ENCODE measurements at regions not wholly inside any gene's neighbourhood (a gene's known extent, or its start where the extent isn't known, plus 50 kb on each side); places are given as distances from the start of the nearest gene placed in this dataset.

GRCh38 chr2:59047373-59047995, 806.4 kb upstream of the FANCL start:
- TF ChIP-seq, protein P1, sequence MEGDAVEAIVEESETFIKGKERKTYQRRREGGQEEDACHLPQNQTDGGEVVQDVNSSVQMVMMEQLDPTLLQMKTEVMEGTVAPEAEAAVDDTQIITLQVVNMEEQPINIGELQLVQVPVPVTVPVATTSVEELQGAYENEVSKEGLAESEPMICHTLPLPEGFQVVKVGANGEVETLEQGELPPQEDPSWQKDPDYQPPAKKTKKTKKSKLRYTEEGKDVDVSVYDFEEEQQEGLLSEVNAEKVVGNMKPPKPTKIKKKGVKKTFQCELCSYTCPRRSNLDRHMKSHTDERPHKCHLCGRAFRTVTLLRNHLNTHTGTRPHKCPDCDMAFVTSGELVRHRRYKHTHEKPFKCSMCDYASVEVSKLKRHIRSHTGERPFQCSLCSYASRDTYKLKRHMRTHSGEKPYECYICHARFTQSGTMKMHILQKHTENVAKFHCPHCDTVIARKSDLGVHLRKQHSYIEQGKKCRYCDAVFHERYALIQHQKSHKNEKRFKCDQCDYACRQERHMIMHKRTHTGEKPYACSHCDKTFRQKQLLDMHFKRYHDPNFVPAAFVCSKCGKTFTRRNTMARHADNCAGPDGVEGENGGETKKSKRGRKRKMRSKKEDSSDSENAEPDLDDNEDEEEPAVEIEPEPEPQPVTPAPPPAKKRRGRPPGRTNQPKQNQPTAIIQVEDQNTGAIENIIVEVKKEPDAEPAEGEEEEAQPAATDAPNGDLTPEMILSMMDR (IDR thresholded peaks at IDR 0.05; ENCODE audit: insufficient read depth, missing control alignments): no peak
- no peak for FAIRE-seq
- no peak for DNase-seq (ENCODE audit: insufficient read length, low spot score)

GRCh38 chr2:59046401-59047372, 805.6 kb upstream of the FANCL start:
- FAIRE-seq: no peak
- TF ChIP-seq, protein P1 (IDR thresholded peaks at IDR 0.05; ENCODE audit: insufficient read depth, missing control alignments): no peak
- DNase-seq (ENCODE audit: insufficient read length, low spot score): no peak

DNA sequence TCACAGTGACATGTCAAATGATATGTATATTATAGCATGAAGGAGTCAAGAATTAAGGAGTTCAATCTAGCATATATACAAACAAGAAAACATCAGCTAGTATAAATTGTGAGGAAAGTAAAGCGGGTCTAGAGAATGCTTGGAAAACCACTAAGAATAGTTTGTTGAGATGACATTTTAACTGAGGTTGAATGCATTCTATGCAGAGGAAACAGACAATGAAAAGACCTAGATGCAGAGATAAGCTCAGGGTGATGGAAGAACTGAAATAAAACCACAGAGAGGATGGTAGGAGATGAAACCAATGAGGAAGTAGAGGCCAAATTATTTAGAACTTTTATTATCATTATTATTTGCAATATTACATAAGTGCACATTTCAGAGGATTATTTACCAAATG, 803.6 kb upstream of the FANCL start:
- FAIRE-seq: no peak
- TF ChIP-seq, protein P1 (IDR thresholded peaks at IDR 0.05; ENCODE audit: insufficient read depth, missing control alignments): no peak
- DNase-seq (ENCODE audit: insufficient read length, low spot score): no peak

- FAIRE-seq: no peak
Observed at GRCh38 chr2:59041139-59041538, 800.0 kb upstream of the FANCL start.

DNA sequence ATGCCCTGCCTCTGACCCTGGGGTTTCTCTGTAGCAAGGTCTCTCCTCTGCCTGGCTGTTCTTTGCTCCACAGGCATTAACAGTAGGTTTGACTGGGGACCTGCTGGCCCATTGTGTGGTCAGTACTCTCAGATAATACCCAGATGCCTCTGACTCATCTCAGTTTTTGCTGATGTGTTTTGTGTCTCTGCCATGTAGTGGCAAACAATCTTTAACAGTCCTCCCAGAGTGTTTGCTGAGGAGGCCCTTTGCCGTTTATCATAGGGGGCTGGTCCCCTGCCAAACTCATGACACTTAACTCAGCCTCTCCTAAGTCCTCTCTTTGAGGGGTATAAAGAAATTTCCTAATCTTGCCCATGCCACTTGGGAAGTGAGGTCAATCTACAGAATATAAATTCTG, 793.7 kb upstream of the FANCL start:
- FAIRE-seq (no peak), DNase-seq (ENCODE audit: insufficient read length, low spot score) (no peak)
- TF ChIP-seq, protein P1 (IDR thresholded peaks at IDR 0.05; ENCODE audit: insufficient read depth, missing control alignments): no peak

More at GRCh38 chr2:59041139-59041538, 800.0 kb upstream of the FANCL start:
- no peak for DNase-seq (ENCODE audit: insufficient read length, low spot score)
- TF ChIP-seq, protein P1 (IDR thresholded peaks at IDR 0.05; ENCODE audit: insufficient read depth, missing control alignments): no peak

GRCh38 chr2:59034106-59034505, 793.0 kb upstream of the FANCL start:
- DNase-seq (ENCODE audit: insufficient read length, low spot score): no peak
- FAIRE-seq: no peak
- TF ChIP-seq, protein P1 (IDR thresholded peaks at IDR 0.05; ENCODE audit: insufficient read depth, missing control alignments): no peak
